GM23248 (cell line): ENCODE measurements at regions not wholly inside any gene's neighbourhood (a gene's known extent, or its start where the extent isn't known, plus 50 kb on each side); places are given as distances from the start of the nearest gene placed in this dataset.

Experiments used
- DNase-seq: peaks from one replicate; pipeline ENCODE4 v3.0.0-alpha.2; 2015
- H2AFZ ChIP-seq: fragments of 200-600 bp; sonication (generic); 2 replicates; pipeline ENCODE4 v1.6.1; 2016; ENCODE audit warnings: antibody characterized with exemption
- H3F3A ChIP-seq: fragments of 200-600 bp; sonication (generic); 2 replicates; pipeline ENCODE4 v1.6.1; 2016; ENCODE audit warnings: mild to moderate bottlenecking, antibody characterized with exemption, mixed run types; ENCODE audit not compliant: insufficient read depth
- H3K27ac ChIP-seq: fragments of 200-600 bp; sonication (generic); 2 replicates; pipeline ENCODE4 v1.5.1; 2016; ENCODE audit warnings: mild to moderate bottlenecking
- H3K27me3 ChIP-seq: fragments of 200-600 bp; sonication (generic); replicated peaks from 2 replicates; pipeline ENCODE4 v1.6.1; 2016; ENCODE audit warnings: mild to moderate bottlenecking; ENCODE audit not compliant: insufficient read depth
- H3K36me3 ChIP-seq: fragments of 200-600 bp; sonication (generic); 2 replicates; pipeline ENCODE4 v1.6.1; 2016; ENCODE audit warnings: low read depth, mild to moderate bottlenecking
- H3K4me1 ChIP-seq: fragments of 200-600 bp; sonication (generic); 2 replicates; pipeline ENCODE4 v1.6.1; 2016; ENCODE audit warnings: mild to moderate bottlenecking; ENCODE audit not compliant: insufficient read depth
- H3K4me2 ChIP-seq: fragments of 200-600 bp; sonication (generic); one replicate; pipeline ENCODE4 v1.6.1; 2016; ENCODE audit warnings: mild to moderate bottlenecking; ENCODE audit not compliant: unreplicated experiment
- H3K4me3 ChIP-seq: fragments of 200-600 bp; sonication (generic); 2 replicates; pipeline ENCODE4 v1.5.1; 2016; ENCODE audit warnings: mild to moderate bottlenecking
- H3K79me2 ChIP-seq: fragments of 200-600 bp; sonication (generic); 2 replicates; pipeline ENCODE4 v1.6.1; 2016; ENCODE audit warnings: mild to moderate bottlenecking; ENCODE audit not compliant: insufficient read depth
- H3K9ac ChIP-seq: fragments of 200-600 bp; sonication (generic); 2 replicates; pipeline ENCODE4 v1.6.1; 2016; ENCODE audit warnings: mild to moderate bottlenecking
- H3K9me2 ChIP-seq: fragments of 200-600 bp; sonication (generic); 2 replicates; pipeline ENCODE4 v1.6.1; 2016; ENCODE audit warnings: mixed run types, mild to moderate bottlenecking, moderate library complexity; ENCODE audit not compliant: insufficient read depth
- H3K9me3 ChIP-seq: fragments of 200-600 bp; sonication (generic); one replicate; pipeline ENCODE4 v1.6.1; 2017; ENCODE audit warnings: low read depth
- H4K20me1 ChIP-seq: fragments of 200-600 bp; sonication (generic); 2 replicates; pipeline ENCODE4 v1.6.0; 2016; ENCODE audit not compliant: insufficient read depth
- EZH2 ChIP-seq: fragments of 200-600 bp; sonication (generic); IDR thresholded peaks from 2 replicates; pipeline ENCODE4 v1.6.1; 2018; ENCODE audit warnings: antibody characterized with exemption, mild to moderate bottlenecking; ENCODE audit not compliant: insufficient read depth, poor library complexity, severe bottlenecking
- EZH2phosphoT487 ChIP-seq: fragments of 200-600 bp; sonication (generic); IDR thresholded peaks from 2 replicates; pipeline ENCODE4 v1.6.1; 2018; ENCODE audit warnings: antibody characterized with exemption, moderate library complexity, mild to moderate bottlenecking, low read depth; ENCODE audit not compliant: insufficient read depth
- WGBS, 2 experiments: methylation state at CpG; one replicate each; pipeline ENCODE4 v1.1.6; 2015 to 2017; ENCODE audit warnings: low lambda C conversion rate in 2 of 2, low coverage in 1 of 2; ENCODE audit errors: missing lambda C conversion rate in 2 of 2; 5-methylcytosine and 5-hydroxymethylcytosine counted together
- in situ Hi-C: fragments of 300-500 bp; cut with MboI; formaldehyde crosslinking; loops from 2 replicates; pipeline ENCODE4 v1.15.0; 2020

- WGBS, 2 experiments: 66 to 75% methylated on average over 5 of the region's 5 CpGs
- no peak overlapping the region for H2AFZ ChIP-seq
- no peak overlapping the region for H3K27ac ChIP-seq
- H3K9me3 ChIP-seq: no peaks in the 10 kb centered on the region
- H4K20me1 ChIP-seq: no peaks in the 10 kb centered on the region
- no peaks in the 10 kb centered on the region for H3K36me3 ChIP-seq
- DNase-seq: no peak
- no peaks in the 10 kb centered on the region for H3K27me3 ChIP-seq
- H3K9ac ChIP-seq: no peak overlapping the region
- H3F3A ChIP-seq: no peaks in the 10 kb centered on the region
- H3K4me3 ChIP-seq: no peak overlapping the region
- no peaks in the 10 kb centered on the region for H3K9me2 ChIP-seq
- no peak for TF ChIP-seq EZH2phosphoT487
- H3K4me1 ChIP-seq: 0 out of 2 replicates have a peak, but pooled peaks cover 4% of the 10 kb centered on the region
- in situ Hi-C loops: loop anchor here (25.0 kb wide), 1 partner anchor 875 kb away; the partner anchor contains the start of gene ZNF639
- H3K79me2 ChIP-seq: no peaks in the 10 kb centered on the region
- H3K4me2 ChIP-seq: no peak overlapping the region
These were observed 99.0 kb upstream of the KCNMB2 start for GRCh38 chr3:178437236-178437635.

- Histone ChIP-seq H3K4me2 (no peak overlapping the region), H2AFZ (no peak overlapping the region), H3K9me2 (no peaks in the 10 kb centered on the region), H3K27me3 (no peaks in the 10 kb centered on the region), H3K4me3 (no peak overlapping the region), H3F3A (no peaks in the 10 kb centered on the region), H3K27ac (no peak overlapping the region), H3K4me1 (0 out of 2 replicates have a peak, but pooled peaks cover 4% of the 10 kb centered on the region), H3K36me3 (no peaks in the 10 kb centered on the region), H3K9me3 (no peaks in the 10 kb centered on the region), H4K20me1 (no peaks in the 10 kb centered on the region), H3K9ac (no peak overlapping the region), H3K79me2 (no peaks in the 10 kb centered on the region)
- in situ Hi-C loops: loop anchor here (25.0 kb wide), 1 partner anchor 873 kb away; the partner anchor contains the start of gene ZNF639
- TF ChIP-seq EZH2phosphoT487 (no peak), EZH2 (no peak)
- 40 to 59% methylated on average over 2 of the region's 2 CpGs for WGBS, 2 experiments
- DNase-seq: peak; percentile 74
These were observed 96.7 kb upstream of the KCNMB2 start for GRCh38 chr3:178439504-178439903.

DNA sequence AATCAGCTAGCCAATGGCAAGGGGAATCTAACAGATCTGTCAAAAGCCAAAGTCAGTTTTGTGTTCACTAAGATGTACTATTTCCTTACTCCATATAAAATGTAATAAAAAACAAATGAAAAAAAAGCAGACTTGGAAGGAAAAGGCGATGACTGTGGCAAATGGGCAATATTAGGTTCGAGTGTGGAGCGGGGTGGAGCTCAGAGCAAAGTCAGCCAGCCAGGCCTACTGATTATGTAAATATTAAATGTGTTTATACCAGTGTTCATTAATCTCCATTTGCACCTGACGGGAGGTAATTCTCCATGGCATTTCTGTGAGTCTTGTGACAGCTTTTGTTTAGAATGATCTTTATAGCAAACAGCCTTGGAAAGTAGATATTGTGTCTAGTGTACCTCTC lies 96.2 kb upstream of the KCNMB2 start:
- H3K4me3 ChIP-seq: no peak overlapping the region
- H3K27me3 ChIP-seq: no peaks in the 10 kb centered on the region
- TF ChIP-seq EZH2phosphoT487 (no peak), EZH2 (no peak)
- H3K9me3 ChIP-seq: no peaks in the 10 kb centered on the region
- no peaks in the 10 kb centered on the region for H3K79me2 ChIP-seq
- no peaks in the 10 kb centered on the region for H3K9me2 ChIP-seq
- H2AFZ ChIP-seq: no peak overlapping the region
- H3K4me2 ChIP-seq: no peak overlapping the region
- DNase-seq: no peak
- H4K20me1 ChIP-seq: no peaks in the 10 kb centered on the region
- no peaks in the 10 kb centered on the region for H3F3A ChIP-seq
- WGBS, 2 experiments: 35 to 40% methylated on average over 4 of the region's 4 CpGs
- H3K4me1 ChIP-seq: 0 out of 2 replicates have a peak, but pooled peaks cover 4% of the 10 kb centered on the region
- no peak overlapping the region for H3K27ac ChIP-seq
- in situ Hi-C loops: loop anchor here (10.0 to 25.0 kb wide), 2 partner anchors 515 to 872 kb away; partner anchors contain the start of gene ZNF639
- H3K36me3 ChIP-seq: no peaks in the 10 kb centered on the region
- H3K9ac ChIP-seq: no peak overlapping the region

DNA sequence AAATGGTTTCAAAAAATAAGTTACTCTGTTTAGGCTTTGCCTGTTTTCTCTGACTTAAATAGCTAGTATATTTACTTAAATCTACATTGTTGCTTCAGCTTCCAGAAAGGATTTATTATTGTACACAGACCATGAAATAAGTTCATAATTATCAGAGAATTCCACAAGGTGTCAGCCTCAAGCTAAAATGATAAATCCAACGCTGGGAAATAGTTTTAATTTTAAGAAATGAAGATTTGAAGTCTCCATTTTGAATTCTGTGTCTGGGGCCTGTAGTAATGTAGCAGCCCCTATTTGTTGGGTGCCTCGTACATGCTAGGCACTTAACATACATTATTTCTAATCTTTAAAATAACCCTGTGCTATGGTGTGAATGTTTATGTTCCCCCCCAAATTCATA lies 92.6 kb upstream of the KCNMB2 start:
- no peaks in the 10 kb centered on the region for H3F3A ChIP-seq
- no peaks in the 10 kb centered on the region for H4K20me1 ChIP-seq
- no peaks in the 10 kb centered on the region for H3K79me2 ChIP-seq
- H3K27ac ChIP-seq: no peak overlapping the region
- peak; percentile 30 for DNase-seq
- no peaks in the 10 kb centered on the region for H3K9me3 ChIP-seq
- no peak for TF ChIP-seq EZH2
- H3K9ac ChIP-seq: no peak overlapping the region
- H3K4me2 ChIP-seq: no peak overlapping the region
- no peaks in the 10 kb centered on the region for H3K4me1 ChIP-seq
- no peaks in the 10 kb centered on the region for H3K9me2 ChIP-seq
- no peak overlapping the region for H2AFZ ChIP-seq
- H3K36me3 ChIP-seq: no peaks in the 10 kb centered on the region
- in situ Hi-C loops: loop anchor here (10.0 to 25.0 kb wide), 2 partner anchors 511 to 869 kb away; partner anchors contain the start of gene ZNF639
- no peak overlapping the region for H3K4me3 ChIP-seq
- WGBS, 2 experiments: 29 to 40% methylated on average over 2 of the region's 2 CpGs
- no peaks in the 10 kb centered on the region for H3K27me3 ChIP-seq

GRCh38 chr3:178445139-178445538 lies 91.1 kb upstream of the KCNMB2 start:
- Histone ChIP-seq H2AFZ (no peak overlapping the region), H3K4me3 (no peak overlapping the region), H3K36me3 (no peaks in the 10 kb centered on the region), H3K79me2 (no peaks in the 10 kb centered on the region), H3K27ac (no peak overlapping the region), H3K4me1 (no peaks in the 10 kb centered on the region), H3K9me2 (no peaks in the 10 kb centered on the region), H3K9ac (no peak overlapping the region), H3K9me3 (no peaks in the 10 kb centered on the region), H3K4me2 (no peak overlapping the region), H3F3A (no peaks in the 10 kb centered on the region), H3K27me3 (no peaks in the 10 kb centered on the region), H4K20me1 (no peaks in the 10 kb centered on the region)
- no peak for DNase-seq
- in situ Hi-C loops: loop anchor here (10.0 to 25.0 kb wide), 2 partner anchors 510 to 867 kb away; partner anchors contain the start of gene ZNF639
- 57 to 65% methylated on average over 4 of the region's 4 CpGs for WGBS, 2 experiments
- TF ChIP-seq EZH2 (no peak), EZH2phosphoT487 (no peak)
